ENCODE measurements at regions not wholly inside any gene's neighbourhood (a gene's known extent, or its start where the extent isn't known, plus 50 kb on each side); places are given as distances from the start of the nearest gene placed in this dataset.
A peak's percentile ranks its signal among the peaks of the same experiment; 100 is the strongest.

- POLR2A ChIA-PET: no interaction called here
- peaks cover 37% of the 10 kb centered on the region for H3K9me3 ChIP-seq (ENCODE audit: control insufficient read depth, insufficient read depth, low read depth, low read length)
- no TSS peak for BruUV-seq (replicated peaks)
- TF ChIP-seq REST (IDR thresholded peaks at IDR 0.05; ENCODE audit: insufficient read depth in 1 of 2, low read depth in 2 of 2, low read length in 1 of 2) (no peak), SIN3A (IDR thresholded peaks at IDR 0.05; ENCODE audit: borderline replicate concordance, insufficient read depth, low read depth, low read length) (no peak), CTCF (IDR thresholded peaks at IDR 0.05) (no peak), TCF7L2 (IDR thresholded peaks at IDR 0.05; ENCODE audit: low read depth, low read length) (no peak), POLR2AphosphoS5 (IDR thresholded peaks at IDR 0.05; ENCODE audit: low read depth, low read length) (no peak)
- in situ Hi-C loops (cut with HindIII; ENCODE audit: low pct_unique_long_range_greater_than_20kb, low sequenced_read_pairs): no loop called here
- ATAC-seq: no peak
- H3K27ac ChIP-seq (ENCODE audit: low read length): peak overlapping the region; percentile 95; the same call in 1 of the 2 replicates
- no peak overlapping the region for H3K4me3 ChIP-seq (ENCODE audit: low read depth in 2 of 2, low read length in 2 of 2)
- DNase-seq (ENCODE audit: low read depth, low spot score): no peak
- peaks cover 5% of the 10 kb centered on the region; the same call in 1 of the 2 replicates for H3K4me1 ChIP-seq (ENCODE audit: control insufficient read depth, insufficient read depth, low read length)
- intact Hi-C loops (cut with micrococcal nuclease; ENCODE audit: unreplicated experiment): loop anchor here (10.0 kb wide), 1 partner anchor 747 kb away; no protein-coding TSS in a partner anchor
- H3K36me3 ChIP-seq (ENCODE audit: control insufficient read depth, insufficient read depth, low read length): no peaks in the 10 kb centered on the region; the same call in 1 of the 2 replicates
- CTCF ChIA-PET: no interaction called here
- no peaks in the 10 kb centered on the region for H3K27me3 ChIP-seq (ENCODE audit: control insufficient read depth, insufficient read depth, low read length)
Observed at GRCh38 chr5:125401724-125402622, 655.5 kb upstream of the ZNF608 start.

GRCh38 chr5:125402787-125403186, 656.3 kb upstream of the ZNF608 start:
- no peak for DNase-seq (ENCODE audit: low read depth, low spot score)
- H3K27me3 ChIP-seq (ENCODE audit: control insufficient read depth, insufficient read depth, low read length): no peaks in the 10 kb centered on the region
- peak; percentile 88 for ATAC-seq
- in situ Hi-C loops (cut with HindIII; ENCODE audit: low pct_unique_long_range_greater_than_20kb, low sequenced_read_pairs): no loop called here
- H3K36me3 ChIP-seq (ENCODE audit: control insufficient read depth, insufficient read depth, low read length): no peaks in the 10 kb centered on the region; the same call in 1 of the 2 replicates
- TF ChIP-seq REST (IDR thresholded peaks at IDR 0.05; ENCODE audit: insufficient read depth in 1 of 2, low read depth in 2 of 2, low read length in 1 of 2): no peak
- no peak for TF ChIP-seq CTCF (IDR thresholded peaks at IDR 0.05)
- peak; percentile 40; the same call in 1 of the 2 replicates for TF ChIP-seq POLR2AphosphoS5 (IDR thresholded peaks at IDR 0.05; ENCODE audit: low read depth, low read length)
- peak; percentile 77 for TF ChIP-seq TCF7L2 (IDR thresholded peaks at IDR 0.05; ENCODE audit: low read depth, low read length)
- CTCF ChIA-PET: interaction anchor here (0.5 kb wide), 1 partner anchor 51 kb away, joined by 4 read pairs; no protein-coding TSS in a partner anchor
- peak overlapping the region; percentile 95 for H3K27ac ChIP-seq (ENCODE audit: low read length)
- H3K9me3 ChIP-seq (ENCODE audit: control insufficient read depth, insufficient read depth, low read depth, low read length): peaks cover 45% of the 10 kb centered on the region
- H3K4me3 ChIP-seq (ENCODE audit: low read depth in 2 of 2, low read length in 2 of 2): no peak overlapping the region; a peak in 1 of 4 replicates
- POLR2A ChIA-PET: no interaction called here
- BruUV-seq (replicated peaks): no TSS peak
- H3K4me1 ChIP-seq (ENCODE audit: control insufficient read depth, insufficient read depth, low read length): peaks cover 9% of the 10 kb centered on the region; the same call in 1 of the 2 replicates
- intact Hi-C loops (cut with micrococcal nuclease; ENCODE audit: unreplicated experiment): loop anchor here (10.0 kb wide), 1 partner anchor 748 kb away; no protein-coding TSS in a partner anchor
